ENCODE measurements at regions not wholly inside any gene's neighbourhood (a gene's known extent, or its start where the extent isn't known, plus 50 kb on each side); places are given as distances from the start of the nearest gene placed in this dataset.
"Not testable (repeated sequence)": the region's sequence is repeated elsewhere in the genome, so short reads cannot be mapped to it uniquely, and the experiment has no call there.

DNA sequence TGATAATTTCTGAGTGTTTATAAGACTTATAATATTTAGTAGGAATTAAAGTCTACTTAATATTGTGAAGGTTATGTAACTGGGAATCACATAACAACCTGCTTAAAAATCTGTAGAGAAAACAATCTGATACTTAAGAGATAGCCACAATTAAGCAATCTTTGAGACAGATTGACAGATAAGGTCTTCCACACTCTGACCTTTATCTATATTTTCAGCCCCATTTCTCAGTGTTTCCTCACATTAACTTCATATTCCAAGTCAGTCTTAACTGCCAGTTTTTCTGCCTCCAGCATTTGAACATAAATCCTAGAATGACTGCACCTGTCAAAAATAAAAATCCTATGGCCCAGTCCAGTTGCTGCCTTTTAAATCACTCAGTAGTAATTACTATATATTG, 423.2 kb downstream of the PYDC2 start:
- no peak for DNase-seq

DNA sequence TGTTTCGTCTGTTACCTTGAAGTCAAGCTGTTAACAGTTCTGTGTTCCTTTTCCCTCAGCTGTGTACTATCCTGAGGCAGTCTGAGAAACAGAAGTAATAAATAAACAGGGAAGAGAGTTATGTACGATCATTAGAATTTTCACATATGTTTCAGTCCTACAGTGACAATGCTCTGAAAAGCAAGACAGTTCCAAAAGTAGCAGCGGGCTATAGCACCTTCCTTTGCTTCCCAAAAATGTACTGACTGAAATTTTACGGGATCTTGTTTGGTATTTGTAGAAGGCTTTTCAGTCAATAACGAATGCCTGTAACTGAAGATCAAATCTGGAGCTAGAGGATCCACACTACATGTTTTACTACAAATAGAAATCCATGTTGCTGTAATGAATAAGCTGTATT, 428.1 kb downstream of the PYDC2 start:
- DNase-seq, result no peak

- DNase-seq, result no peak
These were observed 428.8 kb downstream of the PYDC2 start for GRCh38 chr3:191889756-191890155.

DNA sequence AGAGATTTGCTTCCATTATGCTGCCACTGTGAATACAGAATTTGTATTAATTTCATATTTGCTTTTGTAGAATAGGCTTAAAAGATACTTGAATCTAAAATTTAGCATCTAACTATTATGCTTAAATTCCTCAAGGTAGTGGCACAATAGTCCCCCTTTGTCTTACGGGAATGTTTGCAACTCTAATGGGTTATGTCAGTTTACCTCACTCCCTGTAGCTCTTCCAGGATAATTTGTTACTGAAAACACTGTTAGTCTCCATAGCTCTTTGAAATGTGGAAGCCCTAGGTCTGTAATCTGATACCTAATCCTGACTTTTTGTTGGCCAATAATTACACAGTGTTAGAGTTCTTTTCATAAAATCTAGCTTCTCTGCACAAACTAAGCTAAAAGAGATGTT, 433.4 kb downstream of the PYDC2 start:
- no peak for DNase-seq

DNA sequence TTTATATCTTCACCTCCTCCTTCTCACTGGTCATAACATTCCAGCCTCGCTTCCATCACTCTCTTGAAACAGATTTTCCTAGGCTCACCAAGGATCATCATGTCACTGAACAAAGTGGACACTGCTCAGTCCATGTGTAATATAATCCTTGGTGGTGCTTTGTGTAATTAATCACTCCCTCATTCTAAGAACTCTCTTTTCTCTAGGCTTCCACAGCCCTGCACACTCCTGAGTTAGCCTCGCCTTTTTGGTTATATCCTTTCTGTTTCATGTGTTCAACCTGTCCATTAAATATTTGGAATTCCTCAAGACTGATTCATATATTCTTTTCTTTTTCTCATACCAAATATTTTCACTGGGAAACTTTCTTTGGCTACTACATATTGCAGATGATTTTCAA, 440.8 kb downstream of the PYDC2 start:
- no peak for DNase-seq

GRCh38 chr3:191912616-191913204, 451.7 kb downstream of the PYDC2 start:
- no peak for DNase-seq

- DNase-seq, result no peak
These were observed 454.7 kb downstream of the PYDC2 start for GRCh38 chr3:191915712-191916111.

DNA sequence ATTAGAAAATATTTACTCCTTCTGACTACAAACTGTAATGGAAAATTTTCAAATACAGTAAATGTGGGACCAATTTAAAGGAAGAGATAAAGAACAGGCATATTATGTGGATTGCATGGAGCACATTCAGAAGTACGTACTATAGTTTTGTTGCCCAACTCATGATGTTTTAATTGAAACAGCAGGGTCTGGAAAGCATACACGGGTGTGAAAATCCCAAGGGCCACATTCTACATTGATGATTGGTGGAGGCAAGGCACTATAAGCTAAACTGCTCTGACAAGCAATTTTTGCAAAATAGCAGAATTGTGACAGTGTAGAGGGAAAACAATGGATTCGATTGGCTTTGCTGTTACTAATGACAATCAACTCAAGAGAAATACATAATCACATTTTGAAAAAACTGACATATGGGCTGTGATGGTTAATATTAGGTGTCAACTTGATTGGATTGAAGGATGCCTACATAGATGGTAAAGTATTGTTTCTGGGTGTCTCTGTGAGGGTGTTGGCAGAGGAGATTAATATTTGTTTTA, 458.6 kb downstream of the PYDC2 start:
- DNase-seq, result no peak

- DNase-seq, result no peak
These were observed 461.6 kb downstream of the PYDC2 start for GRCh38 chr3:191922570-191922969.

- not testable (repeated sequence) for DNase-seq
These were observed 466.3 kb downstream of the PYDC2 start for GRCh38 chr3:191927183-191927817.

GRCh38 chr3:191927998-191928397, 467.0 kb downstream of the PYDC2 start:
- DNase-seq, result not testable (repeated sequence)

DNA sequence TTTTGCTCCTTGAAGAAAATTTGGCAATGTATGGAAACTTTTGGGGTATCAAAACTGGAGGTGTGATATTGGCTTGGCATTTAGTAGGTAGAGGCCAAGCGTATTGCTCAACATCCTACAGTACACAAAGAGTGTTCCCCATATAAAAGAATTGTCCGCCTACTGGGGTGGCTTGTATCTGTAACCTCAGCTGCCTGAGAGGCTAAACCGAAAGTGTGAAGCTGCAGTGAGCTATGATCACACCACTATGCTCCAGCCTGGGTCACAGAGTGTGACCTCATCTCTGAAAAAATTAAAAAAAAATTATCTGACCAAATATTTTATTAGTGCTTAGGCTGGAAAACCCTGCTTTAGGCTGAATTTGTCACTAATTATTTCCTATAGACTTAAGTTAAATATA, 483.9 kb downstream of the PYDC2 start:
- no peak for DNase-seq

- DNase-seq, result no peak
These were observed 491.2 kb downstream of the PYDC2 start for GRCh38 chr3:191952186-191952585.

- no peak for DNase-seq
These were observed 491.6 kb downstream of the PYDC2 start for GRCh38 chr3:191952609-191953008.

GRCh38 chr3:191958980-191959671, 498.2 kb downstream of the PYDC2 start:
- no peak for DNase-seq

DNA sequence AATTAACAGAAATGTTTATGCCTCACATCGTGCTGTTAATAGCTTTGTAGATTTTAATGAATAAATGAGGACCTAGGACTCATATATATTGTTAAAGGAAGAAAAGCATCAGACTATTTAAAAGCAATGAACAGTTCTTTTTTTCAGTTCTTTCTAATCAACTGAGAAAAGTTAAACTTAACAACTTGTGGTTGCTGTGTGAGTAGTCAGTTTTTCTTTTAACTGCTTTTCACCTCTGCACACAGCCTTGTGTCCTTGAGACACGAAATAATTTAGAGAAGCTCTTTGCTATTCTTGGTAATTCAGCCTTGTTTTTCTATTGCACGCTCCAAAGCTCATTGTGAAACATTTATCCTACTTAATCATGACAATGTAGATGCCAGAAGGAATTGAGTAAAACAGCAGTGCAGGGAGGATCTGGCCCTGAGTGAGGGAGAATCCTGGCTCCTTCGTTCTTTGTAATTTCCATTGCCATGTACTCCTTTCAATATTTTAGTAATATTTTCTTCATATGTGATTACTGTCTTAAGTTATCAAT, 499.0 kb downstream of the PYDC2 start:
- DNase-seq, result no peak

- DNase-seq, result no peak
These were observed 500.1 kb downstream of the PYDC2 start for GRCh38 chr3:191961022-191961421.

DNA sequence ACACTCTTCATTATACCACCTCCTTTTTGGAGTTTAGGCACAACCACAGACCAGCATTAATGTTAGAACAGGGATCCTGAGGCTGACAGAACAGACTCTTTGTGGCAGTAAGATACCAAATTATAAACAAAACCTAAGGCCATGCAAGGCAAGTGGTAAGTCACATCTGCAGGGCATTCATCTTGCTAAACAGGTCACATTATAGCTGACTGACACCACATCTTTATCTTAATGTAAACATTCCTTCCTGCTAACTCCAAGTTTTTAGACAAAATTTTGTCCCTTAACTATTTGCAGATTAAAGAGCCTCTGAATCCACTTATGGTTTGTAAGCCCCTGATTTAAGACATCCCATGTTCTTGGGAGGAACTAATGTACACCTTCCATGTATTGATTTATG, 500.6 kb downstream of the PYDC2 start:
- no peak for DNase-seq

DNA sequence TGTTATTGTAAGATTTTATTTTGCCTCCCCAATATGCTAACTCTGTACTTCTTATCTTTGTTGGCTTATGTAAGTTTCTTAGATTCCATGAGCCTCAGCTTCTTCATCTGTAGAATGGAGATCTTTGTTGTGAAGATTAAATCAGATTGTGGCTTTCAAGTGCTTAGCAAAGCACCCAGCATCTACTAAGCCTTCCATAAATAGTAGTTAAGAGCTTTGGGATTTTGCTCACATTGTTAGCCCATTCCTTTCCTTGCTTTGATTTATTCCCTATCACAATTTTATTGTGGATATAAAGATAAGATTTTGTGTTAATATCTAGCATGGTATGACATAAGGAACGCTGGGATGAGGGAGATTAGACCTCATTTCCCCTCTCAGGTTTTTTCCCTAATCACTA, 501.4 kb downstream of the PYDC2 start:
- no peak for DNase-seq

DNA sequence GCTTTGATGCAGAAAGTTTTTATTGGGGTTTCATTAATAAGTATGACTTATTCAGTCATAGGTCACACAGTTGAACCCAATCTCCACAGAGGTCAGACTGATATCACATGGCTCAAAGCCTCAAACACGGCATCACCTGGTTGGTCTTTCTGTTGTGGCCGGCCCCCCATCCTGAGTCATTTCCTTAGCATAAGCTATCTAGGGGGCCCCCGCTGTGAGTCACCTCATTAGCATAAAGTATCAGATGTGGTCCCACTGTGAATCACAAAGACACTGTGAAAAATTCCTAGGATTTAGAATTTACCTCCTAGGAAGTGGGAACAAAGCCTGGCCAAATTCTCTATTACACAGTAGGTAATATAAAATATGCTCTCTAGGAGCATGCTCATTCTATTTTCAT, 502.2 kb downstream of the PYDC2 start:
- DNase-seq, result no peak

DNA sequence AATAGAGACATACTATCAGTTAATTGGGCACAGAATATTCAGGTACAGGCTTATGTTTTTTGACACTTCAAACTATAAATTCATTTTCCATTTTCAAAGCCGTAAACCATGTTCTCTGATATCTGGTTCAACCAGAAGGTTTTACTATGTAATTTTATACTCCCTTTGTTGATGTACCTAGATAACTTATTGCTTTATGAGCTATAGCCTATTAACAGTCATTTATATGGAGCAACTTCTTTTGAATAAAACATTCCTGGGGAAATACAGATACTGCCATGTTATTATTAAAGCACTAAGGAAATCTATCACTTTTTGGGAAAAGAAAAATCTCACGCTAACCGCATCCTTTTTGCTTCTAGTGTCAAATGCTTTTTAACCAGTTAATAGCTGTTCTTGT, 505.6 kb downstream of the PYDC2 start:
- no peak for DNase-seq

DNA sequence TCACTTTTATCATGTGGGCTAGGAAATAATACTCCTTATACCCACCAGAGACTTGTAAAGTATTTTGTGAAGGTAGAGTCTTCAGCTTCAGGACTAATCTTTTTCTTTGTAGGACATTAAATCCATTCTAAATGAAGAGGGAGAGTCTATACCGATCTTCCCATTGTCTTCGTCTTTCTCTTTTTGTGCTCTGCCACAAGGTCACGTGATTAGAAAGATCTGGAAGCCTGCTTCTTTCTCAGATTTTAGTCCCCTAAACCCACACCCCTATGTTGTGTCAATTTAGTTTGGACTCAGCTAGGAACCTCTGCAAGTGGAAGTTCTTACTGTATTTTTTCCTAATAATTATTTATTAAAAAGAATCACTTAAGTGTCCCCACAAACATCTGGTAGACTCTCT, 507.3 kb downstream of the PYDC2 start:
- no peak for DNase-seq

DNA sequence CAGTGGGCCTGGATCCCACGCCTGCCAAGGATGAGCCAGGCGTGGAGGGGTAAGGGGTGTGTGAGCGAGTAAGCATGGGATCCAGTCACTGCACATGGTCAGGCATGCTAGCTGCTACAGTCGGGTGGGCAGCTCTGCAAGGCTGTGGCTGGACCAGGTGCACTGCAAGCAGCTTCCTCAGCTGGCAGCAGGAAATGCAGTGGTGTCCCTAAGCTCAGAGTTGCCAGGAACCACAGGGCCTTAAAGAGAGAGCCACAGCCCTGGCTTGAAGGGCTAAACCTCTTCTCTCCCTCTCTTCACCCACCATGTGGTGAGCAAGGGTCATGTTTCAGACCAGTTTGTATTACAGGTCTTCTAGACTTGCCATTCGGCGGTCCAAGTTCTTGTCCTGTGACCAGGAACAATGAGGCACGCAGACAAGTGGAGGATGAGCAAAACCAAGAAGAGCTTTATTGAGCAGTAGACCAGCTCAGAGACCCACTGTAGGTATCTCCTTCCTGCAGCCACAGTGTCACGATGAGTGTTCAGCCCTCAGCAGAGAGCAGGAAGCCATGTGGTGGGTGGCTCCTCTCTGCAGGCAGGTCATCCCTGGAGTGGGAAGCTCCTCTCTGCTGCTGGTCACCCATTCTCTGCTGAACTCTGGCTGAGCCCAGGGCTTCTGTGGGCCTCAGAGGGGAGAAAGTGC, 511.9 kb downstream of the PYDC2 start:
- DNase-seq, result no peak

Data from SHP77 treated with DMSO at 0.1 percent for 48 hours (cell line).